ENCODE measurements at regions not wholly inside any gene's neighbourhood (a gene's known extent, or its start where the extent isn't known, plus 50 kb on each side); places are given as distances from the start of the nearest gene placed in this dataset.
A peak's percentile ranks its signal among the peaks of the same experiment; 100 is the strongest.

- TF ChIP-seq TAF1 (IDR thresholded peaks at IDR 0.05; ENCODE audit: control insufficient read depth, extremely low read depth, insufficient read depth, low read length, severe bottlenecking) (no peak), CREM (IDR thresholded peaks at IDR 0.05; ENCODE audit: low read depth) (peak; percentile 68), TFAP4 (CRISPR knock-in tag; IDR thresholded peaks at IDR 0.05; ENCODE audit: borderline replicate concordance) (peak; percentile 40; the same call in 1 of the 2 replicates), THAP12 (CRISPR knock-in tag; IDR thresholded peaks at IDR 0.05) (no peak), TCF7 (IDR thresholded peaks at IDR 0.05; ENCODE audit: borderline replicate concordance) (no peak; the same call in 1 of the 2 replicates), ZSCAN32 (CRISPR knock-in tag; IDR thresholded peaks at IDR 0.05) (no peak), ARHGAP35 (IDR thresholded peaks at IDR 0.05; ENCODE audit: partially characterized antibody) (no peak), RUNX1 (IDR thresholded peaks at IDR 0.05; ENCODE audit: low read depth) (peak; percentile 64; the same call in 1 of the 2 replicates), FOXJ2 (tag; IDR thresholded peaks at IDR 0.05) (no peak), SREBF2 (CRISPR knock-in tag; IDR thresholded peaks at IDR 0.05) (no peak), ZNF347 (CRISPR knock-in tag; IDR thresholded peaks at IDR 0.05; ENCODE audit: low read depth) (no peak), ETS1 (conservative IDR thresholded peaks at IDR 0.05; ENCODE audit: control insufficient read depth, low read depth, low read length) (no peak), SMAD2 (IDR thresholded peaks at IDR 0.05; ENCODE audit: low read depth, low read length) (no peak), TEAD2 (tag; IDR thresholded peaks at IDR 0.05) (no peak), ZC3H11A (IDR thresholded peaks at IDR 0.05; ENCODE audit: low read depth, low read length) (no peak), ZNF175 (CRISPR knock-in tag; IDR thresholded peaks at IDR 0.05; ENCODE audit: low read depth) (no peak), MYC (IDR thresholded peaks at IDR 0.05; ENCODE audit: low read depth, low read length) (peak; percentile 55; the same call in 1 of the 2 replicates), MYC (CRISPR knock-in tag; IDR thresholded peaks at IDR 0.05; ENCODE audit: borderline replicate concordance, low read depth) (no peak), NONO (IDR thresholded peaks at IDR 0.05; ENCODE audit: low read depth in 2 of 2, low read length in 1 of 2) (no peak), ZNF444 (CRISPR knock-in tag; IDR thresholded peaks at IDR 0.05) (no peak), ZEB2 (IDR thresholded peaks at IDR 0.05) (no peak), ZBTB8A (IDR thresholded peaks at IDR 0.05; ENCODE audit: partially characterized antibody) (no peak), CBX5 (IDR thresholded peaks at IDR 0.05; ENCODE audit: borderline replicate concordance, low read depth) (no peak), CC2D1A (IDR thresholded peaks at IDR 0.05) (no peak), IRF9 (tag; IDR thresholded peaks at IDR 0.05) (no peak)
Measured at GRCh38 chr9:127561491-127562278, 50.4 kb upstream of the STXBP1 start (continued).
